HK-2 (cell line): ENCODE measurements at regions not wholly inside any gene's neighbourhood (a gene's known extent, or its start where the extent isn't known, plus 50 kb on each side); places are given as distances from the start of the nearest gene placed in this dataset.

ENCODE experiments used
- DNase-seq: peaks from one replicate; pipeline ENCODE4 v3.0.0-alpha.2; 2018; ENCODE audit not compliant: unreplicated experiment

- no peak for DNase-seq
Measured at GRCh38 chr21:16072221-16072620, 342.4 kb downstream of the USP25 start.

- DNase-seq: no peak
Measured at GRCh38 chr21:16072737-16073136, 343.0 kb downstream of the USP25 start.

GRCh38 chr21:16073586-16073985, 343.8 kb downstream of the USP25 start:
- no peak for DNase-seq

- DNase-seq: no peak
Measured at GRCh38 chr21:16074950-16075489, 345.2 kb downstream of the USP25 start.

GRCh38 chr21:16075649-16076282, 346.0 kb downstream of the USP25 start:
- DNase-seq: no peak

GRCh38 chr21:16076465-16076864, 346.7 kb downstream of the USP25 start:
- DNase-seq: no peak

GRCh38 chr21:16078382-16078781, 348.6 kb downstream of the USP25 start:
- no peak for DNase-seq

- no peak for DNase-seq
Measured at GRCh38 chr21:16079830-16080229, 350.0 kb downstream of the USP25 start.

- no peak for DNase-seq
Measured at GRCh38 chr21:16081304-16081703, 351.5 kb downstream of the USP25 start.

GRCh38 chr21:16082038-16082816, 352.4 kb downstream of the USP25 start:
- no peak for DNase-seq

GRCh38 chr21:16084776-16085364, 355.1 kb downstream of the USP25 start:
- no peak for DNase-seq

- no peak for DNase-seq
Measured at GRCh38 chr21:16085421-16085820, 355.6 kb downstream of the USP25 start.

- DNase-seq: no peak
Measured at GRCh38 chr21:16086121-16086520, 356.3 kb downstream of the USP25 start.

- DNase-seq: no peak
Measured at GRCh38 chr21:16086936-16087335, 357.2 kb downstream of the USP25 start.

- no peak for DNase-seq
Measured at GRCh38 chr21:16087523-16087922, 357.7 kb downstream of the USP25 start.

GRCh38 chr21:16088056-16088455, 358.3 kb downstream of the USP25 start:
- no peak for DNase-seq

- no peak for DNase-seq
Measured at GRCh38 chr21:16095005-16095404, 365.2 kb downstream of the USP25 start.

GRCh38 chr21:16096988-16097387, 367.2 kb downstream of the USP25 start:
- DNase-seq: no peak

- DNase-seq: no peak
Measured at GRCh38 chr21:16102113-16102512, 372.3 kb downstream of the USP25 start.

- no peak for DNase-seq
Measured at GRCh38 chr21:16108561-16109075, 378.8 kb downstream of the USP25 start.

- DNase-seq: no peak
Measured at GRCh38 chr21:16113052-16113715, 383.4 kb downstream of the USP25 start.

GRCh38 chr21:16115461-16115860, 385.7 kb downstream of the USP25 start:
- no peak for DNase-seq
